Midbrain (tissue), 1 donor: ENCODE measurements at regions not wholly inside any gene's neighbourhood (a gene's known extent, or its start where the extent isn't known, plus 50 kb on each side); places are given as distances from the start of the nearest gene placed in this dataset.

ENCODE experiments used
- DNase-seq: peaks from one replicate; lab custom pipeline; 2025; lab: John Stamatoyannopoulos, UW

DNA sequence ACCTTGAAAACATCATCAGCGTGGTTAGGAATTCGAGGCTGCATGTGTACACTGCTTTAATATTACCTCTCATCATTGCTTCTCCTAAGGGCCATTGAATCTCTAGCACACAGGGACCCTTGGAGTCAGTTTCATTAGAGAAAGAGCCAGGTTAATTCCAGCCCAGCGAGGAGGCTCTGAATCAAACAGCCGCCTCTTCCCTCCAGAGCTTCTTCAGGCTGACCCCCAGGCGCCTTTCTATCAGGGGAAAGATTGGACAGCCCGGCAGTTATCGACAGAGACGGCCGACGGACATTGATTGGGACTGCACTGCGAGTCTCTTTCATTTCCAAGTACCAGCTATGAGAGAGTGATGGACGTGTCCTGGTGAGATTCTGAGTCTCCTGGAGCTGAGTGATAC lies 159.2 kb downstream of the ANKRD60 start:
- no peak for DNase-seq

DNA sequence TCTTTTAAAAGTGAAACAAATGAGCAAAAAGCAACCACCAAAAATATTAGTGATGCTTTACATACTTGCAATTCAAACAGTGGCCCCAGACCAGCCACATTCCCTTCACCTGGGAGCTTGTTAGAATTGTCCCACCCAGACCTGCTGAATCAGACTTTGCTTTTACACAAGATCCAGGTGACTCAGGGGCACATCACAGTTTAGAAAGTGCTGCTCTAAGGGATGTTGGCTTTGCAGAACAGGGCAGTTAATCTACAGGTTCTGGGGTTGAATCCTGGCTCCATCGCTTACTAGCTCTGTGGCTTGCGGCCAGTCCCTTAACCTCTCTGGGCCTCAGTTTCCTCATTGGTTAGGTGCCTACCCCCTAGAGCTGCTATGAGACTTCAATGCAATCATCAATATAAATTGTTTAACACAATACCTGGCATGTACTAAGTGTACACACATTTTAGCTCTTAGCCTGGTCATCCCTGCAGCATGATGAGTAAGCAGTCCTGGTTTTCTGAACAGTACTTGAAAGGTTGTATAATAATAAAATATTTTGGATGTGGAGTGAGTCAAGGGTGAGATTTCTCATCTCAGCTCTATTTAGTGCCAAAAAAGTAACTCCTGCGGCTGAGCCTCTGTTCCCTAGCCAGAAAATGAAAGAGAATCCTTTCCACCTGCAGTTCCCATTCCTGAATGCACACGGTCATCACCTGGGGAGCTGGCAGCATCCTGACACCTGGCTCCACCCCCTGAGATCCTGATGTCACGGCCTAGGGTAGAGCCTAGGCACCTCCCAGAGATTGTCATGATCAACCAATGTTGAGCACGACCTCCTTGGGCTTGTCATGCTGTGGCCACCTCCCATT lies 162.7 kb downstream of the ANKRD60 start:
- DNase-seq: no peak

DNA sequence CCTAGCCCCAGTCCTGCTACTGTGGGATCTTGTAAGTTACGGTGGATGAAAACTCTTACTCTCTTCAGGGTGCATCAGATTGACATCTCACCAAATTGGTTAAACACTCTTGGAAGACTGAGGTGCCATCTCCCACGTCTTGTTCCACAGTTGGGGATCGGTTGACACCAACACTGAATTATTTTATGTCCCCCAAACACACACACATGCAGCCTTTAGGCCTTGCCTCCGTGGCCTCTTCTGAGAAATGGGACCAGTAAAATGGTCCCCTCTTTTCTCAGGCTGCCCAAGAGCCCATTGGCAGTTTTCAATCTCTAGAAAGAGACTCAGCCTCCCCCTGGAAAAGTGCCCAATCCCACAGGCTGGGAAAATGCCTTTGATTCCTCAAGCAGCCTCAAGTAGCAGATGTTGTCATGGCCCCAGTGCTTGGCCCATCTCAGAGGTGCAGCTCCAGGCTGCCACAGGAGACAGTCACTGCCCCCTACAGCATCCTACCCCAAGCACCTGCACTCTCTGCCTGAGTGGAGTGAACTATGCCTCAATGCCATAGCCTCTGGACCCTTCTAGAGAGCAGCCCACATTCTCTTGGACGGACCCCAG lies 163.9 kb downstream of the ANKRD60 start:
- no peak for DNase-seq

DNA sequence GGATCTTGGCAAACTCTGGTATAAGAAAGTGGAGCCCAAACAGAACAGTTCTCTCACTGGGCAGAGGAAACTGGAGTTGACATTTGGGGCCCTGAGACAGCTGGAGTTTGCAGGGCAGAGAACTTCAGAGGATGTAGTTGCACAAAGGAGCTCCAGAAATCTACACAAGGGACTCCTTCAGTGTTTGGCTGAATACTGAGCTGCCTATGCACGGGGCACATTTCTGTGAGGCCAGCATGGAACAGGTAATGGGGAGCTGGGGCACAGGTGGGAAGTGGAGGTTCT lies 169.3 kb downstream of the ANKRD60 start:
- DNase-seq: no peak

DNA sequence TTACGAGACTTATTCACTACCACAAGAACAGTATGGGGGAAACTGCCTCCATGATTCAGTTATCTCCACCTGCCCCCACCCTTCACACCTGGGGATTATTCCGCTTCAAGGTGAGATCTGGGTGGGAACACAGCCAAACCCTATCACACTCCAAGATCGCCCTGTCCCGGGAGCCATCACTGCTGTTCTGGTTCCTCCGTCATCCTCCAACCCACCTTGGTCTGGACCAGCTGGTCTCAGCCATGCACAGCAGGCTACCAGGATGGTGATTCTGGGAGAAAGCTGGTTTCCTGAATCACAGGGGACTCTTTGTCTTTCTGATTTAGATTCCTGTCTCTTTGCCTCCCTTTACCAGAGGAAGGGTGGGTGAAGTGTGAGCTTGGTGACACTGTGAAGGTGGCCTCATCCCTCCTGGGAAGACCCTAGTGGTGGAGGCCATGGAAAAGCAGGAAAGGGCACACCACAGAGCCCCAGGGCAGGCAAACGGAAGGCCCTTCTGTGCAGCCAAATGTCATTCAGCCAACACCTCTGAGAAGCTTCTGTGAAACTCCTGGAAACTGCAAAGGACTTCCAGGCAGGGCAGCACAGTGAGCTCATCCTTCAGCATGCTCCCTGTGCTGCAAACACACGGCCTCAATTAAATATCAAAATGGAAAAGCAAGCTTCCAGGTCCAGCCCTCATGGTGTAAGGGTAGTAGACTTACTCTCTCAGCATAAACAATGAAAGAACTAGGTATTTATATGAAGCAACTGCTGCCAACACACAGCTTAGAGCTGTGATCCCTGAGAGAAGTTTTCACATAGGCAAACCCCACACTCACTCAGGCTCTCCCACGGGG lies 169.8 kb downstream of the ANKRD60 start:
- DNase-seq: no peak

DNA sequence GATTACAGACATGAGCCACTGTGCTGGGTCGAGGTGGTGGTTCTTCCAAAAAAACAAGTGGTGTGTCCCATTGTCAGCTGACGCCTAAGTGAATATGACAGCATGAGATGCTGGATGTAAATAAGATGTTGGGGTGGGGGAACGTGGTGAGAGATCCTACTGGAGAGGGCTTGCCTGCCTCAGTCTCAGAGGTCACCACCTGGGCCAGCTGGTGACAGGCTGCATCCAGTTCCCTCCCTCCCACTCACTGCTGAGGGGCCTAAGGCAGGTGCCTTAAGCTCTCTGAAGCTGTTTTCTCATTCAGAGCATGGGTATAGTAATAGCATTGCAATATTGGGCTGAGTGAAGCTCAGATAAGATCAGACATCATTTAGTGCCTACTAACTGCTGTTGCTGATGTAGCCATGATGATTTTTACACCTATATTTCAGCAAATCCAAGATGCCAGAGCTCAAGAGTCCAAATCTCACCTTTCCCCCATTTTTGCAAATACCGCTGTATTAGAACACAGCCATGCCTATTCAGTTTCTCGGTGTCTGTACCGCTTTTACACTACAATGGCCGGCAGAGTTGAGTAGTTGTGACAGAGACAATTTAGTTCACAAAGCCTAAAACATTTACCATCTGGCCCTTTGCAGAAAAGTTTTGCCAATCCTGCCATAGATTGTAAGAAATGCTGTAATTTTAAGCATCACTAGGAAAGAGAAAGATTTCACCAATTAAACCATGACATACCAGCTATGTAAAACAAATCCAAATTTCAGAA lies 171.3 kb downstream of the ANKRD60 start:
- no peak for DNase-seq

DNA sequence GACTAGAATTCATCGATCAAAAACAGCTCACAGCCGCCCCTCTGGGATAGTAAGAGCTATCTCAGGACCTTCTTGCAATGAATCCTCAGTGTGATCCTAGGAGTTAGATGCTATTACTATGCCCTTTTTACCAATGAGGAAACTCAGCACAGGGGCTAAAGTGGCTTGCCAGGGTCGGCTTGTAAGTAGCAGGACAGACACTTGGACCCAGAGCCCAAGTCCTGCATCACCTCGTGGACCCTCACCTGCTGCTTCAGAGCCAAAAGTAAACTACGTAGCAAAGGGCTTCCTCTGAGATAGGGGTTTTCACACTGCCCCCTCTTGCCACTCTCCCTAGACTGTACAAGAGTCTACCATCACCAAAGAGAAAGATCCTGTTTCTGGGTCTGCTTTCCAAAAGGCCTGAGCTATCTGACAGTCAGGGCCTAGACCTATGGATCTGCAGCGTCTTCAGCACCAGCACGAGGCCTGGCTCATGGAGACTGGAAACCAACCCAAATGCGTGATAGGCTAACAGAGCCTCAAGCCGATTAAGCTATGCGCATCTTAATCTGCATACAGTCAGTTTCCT lies 172.3 kb downstream of the ANKRD60 start:
- no peak for DNase-seq

DNA sequence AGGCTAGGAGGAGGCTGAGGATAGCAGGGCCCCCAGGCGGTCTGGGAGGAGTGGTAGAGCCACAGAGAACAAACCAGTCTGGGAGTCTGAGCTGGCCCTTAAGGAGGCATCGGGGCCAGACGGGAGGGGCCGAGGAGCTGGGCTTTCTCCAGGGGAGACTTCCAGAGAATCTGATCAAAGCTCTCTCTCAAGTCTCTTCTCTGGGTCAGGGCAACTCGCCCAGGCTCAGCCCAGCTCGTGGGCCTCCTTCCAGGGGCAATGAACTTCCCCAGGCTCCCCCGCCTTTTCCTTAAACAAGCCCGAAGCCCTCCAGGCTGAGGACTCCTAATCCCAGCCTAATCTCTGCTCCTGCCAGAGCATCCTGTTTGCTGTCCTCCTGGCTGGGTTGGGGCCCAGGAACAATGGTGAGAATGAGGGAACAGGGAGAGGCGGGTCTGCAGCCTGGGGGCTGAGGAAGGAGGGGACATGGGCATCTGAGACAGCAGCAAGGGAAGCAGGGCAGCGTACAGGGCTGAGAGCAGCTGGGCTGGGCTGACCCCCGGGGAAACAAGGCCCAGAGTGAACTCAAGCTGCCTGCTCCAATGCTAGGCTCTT lies 173.6 kb downstream of the ANKRD60 start:
- DNase-seq: peak; percentile 46

DNA sequence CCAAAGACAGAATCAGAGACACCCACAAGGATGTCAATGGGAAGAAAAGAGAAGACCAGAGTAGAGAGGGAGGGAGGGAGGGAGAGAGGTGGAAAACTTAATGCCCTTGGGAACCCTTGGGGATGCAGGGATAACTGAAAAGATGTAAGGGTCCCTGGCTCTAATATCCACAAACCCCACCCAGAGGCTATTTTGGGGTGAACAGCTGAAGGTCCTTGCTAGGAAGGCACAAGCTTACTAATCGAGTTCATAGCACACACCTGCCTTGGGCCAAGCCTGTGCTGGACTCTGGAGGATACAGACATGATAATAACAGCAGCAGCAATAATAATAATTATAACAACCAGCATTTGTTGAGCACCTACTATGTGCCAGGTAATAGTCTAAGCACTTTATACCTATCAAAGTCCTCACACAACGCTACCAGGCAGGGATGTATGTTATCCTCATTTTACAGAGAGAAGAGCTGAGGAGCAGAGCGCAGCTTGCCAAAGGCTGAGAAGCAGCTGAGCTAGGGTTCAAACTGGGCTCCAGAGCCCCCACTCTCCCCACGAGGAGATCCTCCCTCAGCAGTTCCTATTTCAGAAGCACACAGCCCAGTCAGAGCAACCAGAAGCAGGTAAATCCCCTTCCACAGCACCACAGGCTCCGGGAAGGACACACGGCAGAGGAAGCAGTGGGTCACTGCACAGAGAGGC lies 174.2 kb downstream of the ANKRD60 start:
- no peak for DNase-seq

DNA sequence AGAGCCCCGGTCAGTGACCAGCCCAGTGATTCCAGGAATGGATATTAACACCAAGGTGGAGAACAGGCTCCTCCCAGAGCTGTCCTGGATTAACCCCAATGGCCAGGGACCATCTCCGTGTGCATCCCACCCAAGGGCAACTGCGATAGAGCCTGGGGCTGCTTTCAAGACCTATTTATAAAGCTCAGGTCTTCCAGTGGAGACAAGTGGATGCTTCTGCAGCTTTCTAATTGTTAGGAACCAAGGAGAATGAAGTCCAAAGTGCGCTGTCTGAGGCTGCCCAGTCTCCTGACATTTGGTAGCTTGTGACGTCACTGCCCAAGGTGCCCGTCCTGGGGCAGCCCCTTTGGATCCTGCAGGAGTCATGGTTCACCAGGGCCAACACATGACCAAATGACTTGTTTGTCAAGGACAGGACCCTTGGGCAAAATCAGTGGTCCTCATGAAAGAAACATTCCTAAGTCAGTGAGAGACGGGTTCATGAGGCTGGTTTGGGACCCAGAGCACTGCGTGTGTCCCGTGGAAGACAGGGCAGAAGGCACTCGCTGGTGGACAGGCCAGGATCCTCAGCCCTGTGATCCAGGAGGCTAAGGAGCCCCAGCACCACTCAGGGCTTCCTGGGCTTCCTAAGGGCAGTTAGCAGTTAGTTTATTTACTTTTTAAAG lies 174.9 kb downstream of the ANKRD60 start:
- no peak for DNase-seq

DNA sequence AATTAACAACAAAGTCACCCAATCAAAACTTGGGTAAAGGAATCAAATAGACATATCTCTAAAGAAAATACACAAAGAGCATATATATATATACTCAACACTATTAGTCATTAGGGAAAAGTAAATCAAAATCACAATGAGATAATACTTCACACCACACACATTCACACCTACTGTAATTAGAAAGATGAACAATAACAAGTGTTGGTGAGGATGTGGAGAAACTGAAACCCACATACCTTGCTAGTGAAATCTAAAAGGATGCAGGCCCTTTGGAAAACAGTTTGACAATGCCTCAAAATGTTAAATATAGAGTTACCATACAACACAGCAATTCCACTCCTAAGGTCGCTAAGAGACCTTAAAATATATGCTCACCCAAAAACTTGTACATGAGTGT lies 177.1 kb downstream of the ANKRD60 start:
- DNase-seq: no peak

DNA sequence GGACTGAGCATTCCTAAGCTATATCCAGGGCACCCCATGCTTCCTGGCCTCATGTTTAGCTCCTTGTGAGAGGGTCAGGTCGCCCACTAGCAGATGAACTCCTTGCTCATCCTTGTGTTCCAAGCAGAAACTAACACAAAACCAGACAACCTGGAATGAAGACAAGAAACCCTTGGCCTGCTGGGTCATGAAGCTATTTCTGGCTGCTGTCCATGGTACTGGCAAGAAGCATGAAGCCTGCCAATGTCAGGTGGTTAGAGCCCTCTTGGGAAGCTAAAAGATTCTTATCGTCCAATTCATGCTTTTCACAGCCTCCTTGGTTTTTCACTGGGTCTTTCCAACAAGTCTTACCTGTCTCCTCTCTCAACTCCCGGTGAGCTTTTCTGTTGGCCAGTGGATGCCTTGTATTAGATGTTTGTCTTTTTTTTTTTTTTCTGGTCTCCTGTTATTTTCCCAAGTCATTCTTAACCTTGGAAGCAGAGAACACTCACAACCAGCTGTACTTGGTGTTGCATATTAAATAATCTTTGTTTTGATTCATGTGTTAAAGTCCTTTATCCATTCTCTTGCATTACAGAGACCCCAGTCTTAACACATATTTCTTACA lies 180.3 kb downstream of the ANKRD60 start:
- DNase-seq: peak; percentile 5

DNA sequence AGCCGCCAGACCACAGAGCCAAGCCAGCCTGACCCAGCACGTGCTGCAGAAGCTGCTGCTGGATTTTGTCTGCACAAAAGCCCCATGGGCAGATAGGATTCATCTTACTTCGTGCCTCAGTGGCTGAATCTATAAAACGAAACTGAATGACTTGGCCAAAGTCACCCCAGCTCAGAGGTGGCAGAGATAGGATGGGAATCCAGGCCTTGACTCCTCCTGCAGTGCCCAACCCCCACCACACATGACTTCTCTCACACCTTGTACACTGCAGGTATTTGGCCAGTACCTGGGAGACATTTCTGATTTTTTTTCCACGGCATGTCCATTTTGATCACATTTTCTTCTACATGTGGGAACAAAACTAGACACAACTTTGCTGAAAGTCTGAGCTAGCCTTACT lies 182.1 kb downstream of the ANKRD60 start:
- DNase-seq: no peak

DNA sequence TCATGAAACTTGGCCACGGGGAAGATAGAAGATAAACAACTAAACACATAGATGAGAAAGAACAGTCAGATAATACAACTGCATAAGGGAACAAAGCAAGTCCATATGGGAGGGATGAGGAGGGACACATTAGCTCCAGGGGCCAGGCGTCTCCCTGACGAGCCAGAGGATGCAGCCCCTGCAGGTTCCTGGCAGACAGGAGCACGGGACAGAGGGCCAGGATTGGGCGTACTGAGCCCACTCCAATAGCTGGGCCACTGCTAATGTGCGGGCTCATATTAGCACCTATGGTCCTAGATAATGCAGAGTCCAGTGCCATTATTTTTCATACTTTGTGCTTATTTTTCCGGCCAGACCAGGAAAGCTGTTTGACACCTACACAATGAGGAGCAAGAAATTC lies 182.9 kb downstream of the ANKRD60 start:
- DNase-seq: no peak

DNA sequence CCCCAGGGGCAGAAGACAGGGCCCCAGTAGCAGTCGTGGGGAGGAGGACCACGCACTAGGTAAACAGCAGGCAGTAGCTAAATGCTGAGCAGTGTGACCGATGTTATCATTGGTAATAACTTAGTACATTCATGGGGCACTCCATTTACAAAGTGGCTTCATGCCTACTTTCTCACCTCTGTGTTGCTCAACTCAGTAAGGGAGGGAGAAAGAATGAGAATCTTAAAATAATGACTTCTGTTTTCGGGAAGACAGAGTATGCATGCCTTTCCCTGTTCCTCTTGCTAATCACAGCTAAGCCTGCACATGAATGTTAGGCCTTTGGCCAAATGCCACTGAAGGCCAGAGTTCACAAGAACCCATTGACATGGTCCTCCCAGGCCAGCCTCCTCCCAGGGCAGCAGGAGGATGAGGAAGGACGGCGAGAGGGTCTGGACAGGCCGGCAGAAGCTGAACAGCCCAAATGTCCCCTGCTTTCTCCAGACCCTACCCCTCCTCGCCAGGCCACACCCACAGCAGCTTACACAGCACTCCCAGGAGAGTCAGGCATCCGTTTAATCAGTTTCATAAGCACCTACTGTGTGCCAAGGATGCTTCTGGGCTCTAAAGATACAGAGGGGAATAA lies 183.4 kb downstream of the ANKRD60 start:
- DNase-seq: no peak

DNA sequence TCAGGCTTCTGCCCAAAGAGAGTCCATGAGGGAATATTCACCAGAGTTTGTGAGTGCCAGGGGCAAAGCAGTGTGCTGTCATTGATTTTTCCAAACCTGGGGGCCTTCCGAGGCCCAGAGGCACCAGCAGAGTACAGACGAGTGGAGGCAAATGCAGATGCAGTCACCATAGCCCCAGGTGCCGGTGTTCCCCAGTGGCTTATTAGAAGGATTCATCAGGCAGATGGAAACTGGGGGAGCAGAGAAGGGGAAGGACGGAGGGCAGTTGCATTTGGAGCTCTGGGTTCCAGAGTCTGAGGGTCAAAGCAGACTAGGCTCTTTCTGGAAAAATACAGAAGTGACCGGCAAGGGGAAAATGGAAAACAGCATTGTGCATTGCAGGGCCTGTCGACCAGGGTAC lies 184.2 kb downstream of the ANKRD60 start:
- DNase-seq: no peak

DNA sequence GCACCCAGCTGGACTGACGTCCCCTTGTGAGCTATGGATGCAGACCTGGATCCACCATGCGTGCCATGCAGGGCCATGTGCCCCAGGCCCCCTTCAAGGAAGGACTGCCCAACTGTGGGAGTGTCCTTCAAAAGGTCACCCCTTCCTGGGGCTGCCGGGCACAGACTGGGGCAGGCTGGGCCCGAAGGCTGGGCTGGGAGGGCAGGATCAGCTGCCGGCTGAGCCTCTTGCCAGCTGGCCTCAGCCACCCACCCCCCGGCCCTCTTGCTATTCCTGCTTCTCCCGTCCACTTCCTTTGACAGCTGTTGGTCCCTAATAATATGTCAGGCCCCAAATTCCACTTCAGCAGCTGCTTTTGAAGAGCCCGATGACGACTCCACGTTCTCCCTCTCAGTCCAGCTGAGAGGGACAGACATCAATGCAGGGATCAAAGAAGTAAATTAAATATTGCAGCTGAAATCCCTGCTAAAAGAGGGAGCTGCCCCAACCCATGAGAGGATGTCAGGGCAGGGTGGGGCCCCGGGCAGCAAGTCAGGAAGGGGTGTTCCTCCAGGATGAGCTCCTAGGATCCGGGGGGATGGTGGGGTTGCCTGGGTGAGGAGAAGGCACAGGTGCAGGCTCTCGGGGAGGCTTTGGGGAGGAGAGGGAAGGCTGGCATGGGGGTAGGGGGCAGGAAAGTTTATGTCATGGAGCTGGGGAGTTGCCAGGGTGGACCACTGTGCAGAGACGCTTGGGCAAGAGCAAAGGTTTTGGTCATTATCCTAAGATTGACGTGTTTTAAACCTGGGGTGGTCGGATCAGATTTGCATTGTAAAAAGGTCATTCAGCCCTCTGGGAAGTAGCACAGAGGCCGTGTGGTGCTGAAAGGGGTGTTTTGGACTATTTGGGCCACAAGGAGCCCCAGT lies 185.0 kb downstream of the ANKRD60 start:
- DNase-seq: no peak

DNA sequence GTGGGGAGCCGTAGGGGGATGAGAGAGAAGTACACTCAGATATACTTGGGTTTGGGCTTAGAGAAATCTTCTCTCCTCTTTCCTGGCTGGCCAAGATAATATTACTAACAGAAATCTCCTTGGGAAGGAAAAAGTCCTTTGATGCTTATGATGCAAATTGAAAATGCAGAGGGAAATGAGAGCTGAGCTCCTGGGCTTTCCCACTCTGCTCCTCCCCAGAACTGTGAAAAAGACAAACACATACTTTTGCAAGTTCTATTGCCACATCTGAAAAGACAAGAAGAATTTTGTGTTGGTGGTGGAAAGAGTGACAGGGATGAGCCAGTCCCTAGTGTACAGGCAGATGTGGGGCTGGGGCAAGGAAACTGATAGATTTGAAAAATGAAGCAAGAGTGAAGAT lies 185.9 kb downstream of the ANKRD60 start:
- no peak for DNase-seq
